AG20443 (cell line): ENCODE measurements at regions not wholly inside any gene's neighbourhood (a gene's known extent, or its start where the extent isn't known, plus 50 kb on each side); places are given as distances from the start of the nearest gene placed in this dataset.
"Not testable (repeated sequence)": the region's sequence is repeated elsewhere in the genome, so short reads cannot be mapped to it uniquely, and the experiment has no call there.

Source experiments
- DNase-seq: peaks from one replicate; pipeline ENCODE4 v3.0.0; 2012; ENCODE audit warnings: low spot score, mixed read lengths

DNA sequence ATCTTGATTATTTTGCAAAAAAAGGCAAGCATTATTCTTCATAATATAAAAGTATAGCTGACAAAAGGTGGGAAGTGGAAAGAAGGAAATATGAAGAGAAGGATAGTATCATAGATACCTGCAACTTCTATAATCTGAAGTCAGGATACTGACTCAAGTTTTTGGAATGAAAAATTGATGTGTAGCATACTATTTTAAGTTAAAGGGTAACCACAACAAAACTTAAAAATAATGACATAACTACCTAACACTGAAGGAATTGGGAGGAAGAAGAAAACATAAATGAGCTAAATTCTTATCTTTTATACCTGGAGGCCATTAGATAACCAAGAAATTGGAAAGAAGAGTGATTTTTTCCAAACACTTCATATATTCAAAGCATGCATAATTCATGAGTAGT, 51.8 kb upstream of the TLE1 start:
- DNase-seq: no peak

DNA sequence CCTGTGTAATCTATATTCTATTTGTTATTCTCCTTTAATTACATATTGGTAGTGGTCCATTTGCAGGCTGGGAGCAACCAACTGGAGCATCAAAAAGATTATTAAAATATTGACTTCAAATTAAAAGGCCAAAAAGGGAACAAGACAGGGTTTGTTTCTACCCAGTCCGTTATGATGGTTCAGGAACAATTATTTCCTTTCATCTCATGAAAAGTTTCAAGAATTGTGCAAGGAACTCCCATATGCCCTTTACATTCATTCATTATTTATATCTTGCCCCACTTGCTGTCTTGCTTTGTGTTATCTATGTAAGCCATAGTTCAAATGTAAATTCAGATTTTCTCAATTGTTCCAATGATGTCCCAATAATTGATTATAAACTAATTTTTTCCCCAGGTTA, 58.7 kb upstream of the TLE1 start:
- no peak for DNase-seq

- no peak for DNase-seq
Observed at GRCh38 chr9:81753436-81753835, 64.1 kb upstream of the TLE1 start.

DNA sequence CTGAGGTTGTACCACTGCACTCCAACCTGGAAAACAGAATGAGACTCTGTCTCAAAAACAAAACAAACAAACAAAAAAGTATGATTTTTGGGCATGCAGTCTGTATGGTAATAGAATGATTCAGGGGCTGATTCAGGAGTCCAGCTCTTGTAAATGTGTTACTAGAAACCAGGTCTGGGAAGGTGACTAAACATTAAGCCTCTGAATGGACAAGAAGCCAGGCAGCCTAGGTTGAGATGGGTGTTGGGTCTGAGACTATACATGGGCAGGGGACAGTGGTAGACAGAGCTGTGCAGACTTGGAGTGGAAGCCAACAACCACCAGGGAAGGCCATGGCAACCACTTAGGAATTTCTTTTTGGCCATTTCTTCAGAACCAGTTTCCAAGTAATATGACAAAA, 64.9 kb upstream of the TLE1 start:
- peak; percentile 36 for DNase-seq

DNA sequence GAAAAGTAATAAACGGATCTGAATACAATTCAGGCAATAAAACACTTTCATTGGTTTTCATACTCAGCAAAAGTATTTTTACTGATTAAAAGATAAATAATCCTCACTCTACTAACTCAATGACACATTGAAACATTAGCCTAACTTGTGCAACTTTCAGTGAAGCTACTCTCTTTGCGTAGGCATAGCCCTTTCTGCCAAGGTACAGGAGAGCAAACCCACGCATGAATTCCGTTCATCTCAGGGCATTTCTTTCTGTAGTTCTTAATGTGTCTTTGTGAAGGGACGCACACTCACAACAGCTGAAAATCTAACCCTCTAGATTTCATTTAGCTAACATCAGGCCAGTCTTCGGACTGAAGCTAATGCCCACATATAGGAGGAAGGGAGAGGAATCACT, 66.4 kb upstream of the TLE1 start:
- DNase-seq: no peak

DNA sequence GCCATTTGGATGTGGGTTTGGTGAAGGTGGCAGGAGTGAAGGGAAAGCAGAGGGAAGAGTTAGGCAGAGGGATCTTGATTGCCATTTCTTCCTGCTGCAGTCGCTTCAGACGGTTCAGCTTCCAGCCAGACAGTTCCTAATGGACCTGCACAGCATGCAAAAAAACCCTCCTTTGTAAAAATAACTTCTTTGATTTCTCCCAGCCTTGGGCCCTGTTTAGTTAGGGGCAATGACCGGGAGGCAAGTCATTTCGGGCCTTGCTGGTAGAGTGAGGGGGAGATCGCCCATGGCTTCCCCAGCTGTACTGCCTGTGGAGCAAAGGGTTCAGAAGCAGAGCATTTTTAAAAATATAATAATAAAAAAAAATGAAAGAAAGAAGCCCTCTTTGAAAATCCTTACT, 67.2 kb upstream of the TLE1 start:
- no peak for DNase-seq

- DNase-seq: no peak
Observed at GRCh38 chr9:81758123-81758797, 68.9 kb upstream of the TLE1 start.

GRCh38 chr9:81759680-81760215, 70.4 kb upstream of the TLE1 start:
- DNase-seq: peak; percentile 70

- DNase-seq: no peak
Observed at GRCh38 chr9:81767921-81768320, 78.6 kb upstream of the TLE1 start.

- DNase-seq: peak; percentile 31
Observed at GRCh38 chr9:81771571-81771970, 82.2 kb upstream of the TLE1 start.

DNA sequence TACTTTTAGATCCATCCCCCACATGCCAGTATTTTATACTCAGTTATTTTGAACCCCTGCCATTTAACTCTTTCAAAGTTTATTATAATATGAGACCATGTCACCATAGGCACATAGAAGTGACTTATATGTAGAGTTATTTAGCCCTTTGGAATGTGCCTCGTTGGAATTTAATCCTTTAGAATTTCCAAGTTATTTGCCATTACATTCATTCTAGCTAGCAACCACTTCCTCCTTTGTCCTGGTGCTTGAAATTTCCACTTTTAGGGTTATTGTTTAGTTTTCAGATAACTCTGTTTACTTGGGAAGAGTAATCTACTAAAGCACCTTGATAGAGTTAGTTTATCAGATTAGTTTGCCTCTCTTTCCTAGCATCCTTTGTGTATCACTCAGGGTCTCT, 82.8 kb upstream of the TLE1 start:
- DNase-seq: peak; percentile 13

- DNase-seq: no peak
Observed at GRCh38 chr9:81776390-81776789, 87.0 kb upstream of the TLE1 start.

GRCh38 chr9:81776834-81777233, 87.5 kb upstream of the TLE1 start:
- DNase-seq: no peak

- no peak for DNase-seq
Observed at GRCh38 chr9:81777482-81777881, 88.1 kb upstream of the TLE1 start.

DNA sequence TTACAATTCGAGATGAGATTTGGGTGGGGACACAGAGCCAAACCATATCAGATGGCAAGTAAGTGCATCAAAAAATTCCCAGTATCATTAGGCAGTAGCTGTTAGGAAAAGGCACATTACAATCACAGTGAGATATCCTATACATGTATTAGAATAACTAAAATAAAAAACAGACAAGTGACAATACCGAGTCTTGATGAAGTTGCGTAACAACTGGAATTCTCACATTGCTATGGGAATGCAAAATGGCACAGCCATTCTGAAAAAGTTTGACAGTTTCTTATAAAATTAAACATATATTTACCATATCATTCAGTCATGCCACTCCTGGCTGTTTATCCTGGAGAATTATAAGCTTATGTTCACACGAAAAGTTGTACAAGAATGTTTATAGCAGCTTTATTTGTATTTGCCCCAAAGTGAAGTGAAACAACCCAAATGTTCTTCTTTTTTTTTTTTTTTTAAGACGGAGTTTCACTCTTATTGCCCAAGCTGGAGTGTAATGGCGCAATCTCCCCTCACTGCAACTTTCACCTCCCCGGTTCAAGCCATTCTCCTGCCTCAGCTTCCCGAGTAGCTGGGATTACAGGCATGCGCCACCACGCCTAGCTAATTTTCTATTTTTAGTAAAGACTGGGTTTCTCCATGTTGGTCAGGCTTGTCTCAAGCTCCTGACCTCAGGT, 93.1 kb upstream of the TLE1 start:
- no peak for DNase-seq

DNA sequence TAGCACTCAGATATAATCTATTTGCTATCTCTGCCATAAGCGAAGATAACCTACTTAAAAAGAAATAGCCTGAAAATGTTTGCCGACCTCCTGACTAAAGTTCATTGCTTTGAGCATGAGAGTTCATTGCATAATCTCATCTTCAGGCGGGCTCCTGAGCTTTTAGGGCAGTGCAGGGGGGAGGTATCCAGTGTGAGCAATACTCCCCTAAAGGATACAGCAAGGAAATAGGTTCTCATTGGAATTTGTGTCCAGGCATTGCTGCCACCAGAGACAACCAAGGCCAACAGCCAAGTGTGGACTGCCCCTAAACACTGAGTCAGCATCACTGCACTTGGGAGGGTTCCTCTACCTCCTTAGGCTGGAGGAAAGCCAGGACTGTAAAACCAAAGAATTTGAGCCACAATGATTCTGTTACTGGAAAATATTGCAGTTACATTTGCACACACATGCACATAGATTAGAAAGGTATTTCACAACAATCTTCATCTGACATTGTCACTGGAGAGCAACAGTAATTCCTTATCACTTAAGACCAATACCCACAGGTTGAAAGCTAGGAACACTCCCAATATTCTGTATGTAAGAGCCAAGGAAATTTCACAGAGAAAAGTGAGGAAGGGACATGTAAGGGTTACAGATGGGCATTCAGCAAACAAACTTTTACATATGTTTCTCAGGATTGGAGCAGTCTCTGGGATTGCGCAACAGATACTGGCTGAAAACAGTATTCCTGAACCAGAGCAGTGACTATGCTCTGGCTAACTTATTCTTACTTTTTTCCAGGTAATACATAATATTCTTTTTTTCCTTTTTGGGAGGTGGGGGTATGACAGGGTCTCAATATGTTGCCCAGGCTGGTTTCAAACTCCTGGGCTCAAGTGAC, 98.6 kb upstream of the TLE1 start:
- DNase-seq: peak; percentile 90

- peak; percentile 36 for DNase-seq
Observed at GRCh38 chr9:81789721-81790120, 100.4 kb upstream of the TLE1 start.

DNA sequence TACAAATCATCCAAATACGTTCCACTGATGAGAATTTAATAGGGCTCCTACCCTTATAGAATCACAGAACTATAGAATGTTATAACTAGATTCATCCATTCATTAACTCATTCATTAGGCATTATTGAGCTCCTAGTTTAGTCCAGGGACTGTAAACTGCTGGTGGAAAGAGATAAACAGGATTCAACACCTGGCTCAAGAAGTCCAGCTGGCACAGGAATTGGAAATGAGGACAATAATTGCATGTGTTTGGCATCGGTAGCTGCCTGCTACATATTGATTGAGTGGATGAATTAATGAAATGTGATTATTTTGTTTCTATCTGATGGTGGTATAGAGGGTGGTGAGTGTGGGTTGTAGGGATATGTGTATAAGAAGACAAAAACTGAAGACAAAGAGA, 100.8 kb upstream of the TLE1 start:
- no peak for DNase-seq

DNA sequence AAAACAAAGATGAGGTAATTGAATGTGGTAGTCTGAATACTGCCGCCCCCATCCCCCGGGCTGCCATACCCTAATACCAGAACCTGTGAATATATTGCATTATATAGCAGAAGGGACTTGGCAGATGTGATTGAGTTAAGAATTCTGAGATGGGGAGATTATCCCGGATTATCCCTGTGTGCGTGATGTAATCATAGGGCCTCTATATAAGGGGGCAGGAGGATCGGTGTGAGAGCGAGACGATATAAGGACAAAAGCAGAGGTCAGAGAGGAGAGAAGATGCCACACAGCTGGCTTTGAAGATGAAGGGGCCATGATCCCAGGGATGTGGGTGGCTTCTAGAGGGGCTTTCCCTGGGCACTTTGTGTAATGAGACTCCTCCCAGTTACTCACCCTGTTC, 101.7 kb upstream of the TLE1 start:
- DNase-seq: no peak

DNA sequence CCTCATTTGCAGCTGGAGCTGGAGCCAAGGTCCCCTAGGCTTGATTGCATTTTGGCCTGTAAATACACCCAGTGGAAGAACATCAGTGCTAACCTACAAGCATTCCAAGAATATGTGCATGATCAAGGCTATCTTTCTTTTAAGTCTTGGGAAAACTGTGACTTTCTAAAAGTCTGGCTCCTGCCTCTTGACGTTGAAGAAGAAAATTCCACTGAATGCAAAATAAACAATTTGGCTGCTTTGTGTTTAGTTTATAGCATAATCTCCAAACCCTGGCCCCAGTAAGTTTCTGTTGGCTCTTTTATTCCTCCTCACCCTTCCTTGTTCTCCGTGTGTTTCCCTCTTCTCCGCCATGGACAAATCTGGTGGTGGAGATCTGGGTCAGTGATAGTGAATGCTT, 109.3 kb upstream of the TLE1 start:
- no peak for DNase-seq

DNA sequence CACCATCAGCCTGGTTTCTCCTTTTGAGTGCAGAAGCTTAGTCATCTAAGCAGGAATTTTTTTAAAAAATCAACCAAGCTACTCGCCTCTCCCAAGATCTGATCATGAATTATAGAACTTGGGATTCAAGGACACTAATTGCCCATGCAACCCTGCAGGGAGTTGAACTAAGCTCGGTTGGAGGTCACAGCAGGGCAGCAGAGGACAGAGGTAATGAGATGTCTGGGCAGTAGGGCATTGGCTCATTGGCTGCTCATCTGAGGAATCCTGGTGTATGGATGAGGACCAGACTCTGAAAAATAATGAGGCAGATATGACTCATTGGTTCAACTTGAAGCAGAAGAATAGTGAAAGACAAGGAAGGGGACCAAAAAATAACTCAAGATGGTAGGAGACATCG, 111.8 kb upstream of the TLE1 start:
- peak; percentile 68 for DNase-seq

DNA sequence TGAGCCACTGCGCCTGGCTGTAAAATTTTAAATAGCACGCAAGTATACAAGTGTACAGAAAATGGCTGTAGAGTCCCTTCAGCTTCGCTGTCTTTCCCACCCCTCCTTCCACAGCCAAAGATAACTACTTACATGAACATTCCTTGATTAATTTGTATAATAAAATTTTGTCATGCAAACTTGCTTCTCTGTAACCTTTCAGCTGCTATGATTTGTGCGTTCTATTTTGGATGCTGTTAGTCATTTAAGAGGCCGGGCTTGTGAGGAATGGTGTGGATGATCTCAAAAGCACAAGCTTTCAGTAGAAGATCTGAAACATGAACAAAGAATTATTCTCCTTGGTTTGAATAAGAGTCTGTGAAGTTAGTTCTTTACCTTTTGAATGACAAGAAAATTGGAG, 115.0 kb upstream of the TLE1 start:
- peak; percentile 57 for DNase-seq

DNA sequence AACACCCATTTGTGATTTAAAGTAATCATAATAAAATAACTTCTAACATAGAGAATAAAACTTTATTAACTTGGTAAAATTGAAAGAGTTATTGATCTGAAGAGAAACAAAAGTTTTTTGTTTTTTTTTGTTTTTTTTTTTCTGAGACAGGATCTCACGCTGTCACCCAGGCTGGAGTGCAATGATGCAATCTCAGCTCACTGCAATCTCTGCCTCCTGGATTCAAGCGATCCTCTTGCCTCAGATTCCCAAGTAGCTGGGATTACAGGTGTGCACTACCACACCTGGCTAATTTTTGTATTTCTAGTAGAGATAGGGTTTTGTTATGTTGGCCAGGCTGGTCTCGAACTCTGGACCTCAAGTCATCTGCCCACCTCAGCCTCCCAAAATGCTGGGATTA, 116.5 kb upstream of the SPATA31D4 start:
- DNase-seq: not testable (repeated sequence)
